Inflammatory macrophage (primary cell): ENCODE measurements at regions not wholly inside any gene's neighbourhood (a gene's known extent, or its start where the extent isn't known, plus 50 kb on each side); places are given as distances from the start of the nearest gene placed in this dataset.

Experiments used
- DNase-seq, 2 donors: peaks; one replicate each; pipeline ENCODE4 v3.0.0-alpha.2; 2020 to 2022

DNA sequence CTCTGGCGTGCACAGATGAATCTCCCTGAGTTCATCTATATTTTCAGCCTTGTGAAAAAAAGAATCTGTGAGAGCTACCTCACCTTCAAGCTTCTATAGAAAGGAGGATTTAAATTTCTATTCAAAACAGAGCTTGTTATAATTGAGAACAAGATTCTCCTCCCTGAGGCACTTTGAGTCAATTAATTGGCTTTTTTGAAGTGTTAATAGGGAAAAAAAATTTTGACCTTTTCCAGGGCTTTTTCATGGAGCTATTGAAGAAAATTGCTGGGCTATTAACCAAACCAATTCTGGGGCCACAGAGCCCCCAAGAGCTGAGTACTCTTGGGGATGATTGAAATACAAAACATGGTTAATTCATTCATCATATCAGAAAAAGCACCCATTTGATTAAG lies 225.1 kb downstream of the CMPK2 start:
- DNase-seq: no peak

- no peak for DNase-seq
These were observed 223.8 kb downstream of the CMPK2 start for GRCh38 chr2:6641956-6642355.

DNA sequence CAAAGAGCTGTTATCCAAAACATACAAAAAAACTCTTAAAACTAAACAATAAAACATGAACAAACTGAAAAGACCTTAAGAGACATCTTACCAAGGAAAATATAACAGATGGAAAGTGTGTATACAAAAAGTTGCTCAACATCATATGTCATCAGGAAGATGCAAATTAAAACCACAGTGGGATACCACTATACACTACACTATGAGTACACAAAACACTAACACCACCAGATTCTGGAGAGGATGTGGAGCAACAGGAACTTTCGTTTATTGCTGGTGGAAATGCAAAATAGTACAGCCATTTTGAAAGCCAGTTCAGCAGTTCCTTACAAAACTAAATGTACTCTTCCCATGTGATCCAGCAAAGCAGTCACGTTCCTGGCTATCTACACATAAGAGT lies 221.4 kb downstream of the CMPK2 start:
- no peak for DNase-seq

DNA sequence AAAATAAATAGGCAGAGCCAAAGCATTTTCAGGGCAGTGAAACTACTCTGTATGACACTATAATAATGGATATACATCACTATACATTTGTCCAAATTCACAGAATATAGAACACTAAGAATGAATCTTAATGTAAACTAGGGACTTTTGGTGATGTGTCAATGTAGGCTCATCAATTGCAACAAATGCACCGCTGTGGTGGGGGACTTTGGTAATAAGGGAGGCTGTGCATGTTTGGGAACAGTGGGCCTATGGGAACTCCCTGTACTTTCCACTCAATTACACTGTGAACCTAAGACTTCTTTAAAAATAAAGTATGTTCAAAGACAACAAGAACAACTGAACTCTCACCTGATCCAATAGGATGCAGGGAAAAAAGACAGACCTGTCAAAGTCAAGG lies 220.7 kb downstream of the CMPK2 start:
- DNase-seq: no peak

- DNase-seq: no peak
These were observed 220.0 kb downstream of the CMPK2 start for GRCh38 chr2:6645672-6646071.

DNA sequence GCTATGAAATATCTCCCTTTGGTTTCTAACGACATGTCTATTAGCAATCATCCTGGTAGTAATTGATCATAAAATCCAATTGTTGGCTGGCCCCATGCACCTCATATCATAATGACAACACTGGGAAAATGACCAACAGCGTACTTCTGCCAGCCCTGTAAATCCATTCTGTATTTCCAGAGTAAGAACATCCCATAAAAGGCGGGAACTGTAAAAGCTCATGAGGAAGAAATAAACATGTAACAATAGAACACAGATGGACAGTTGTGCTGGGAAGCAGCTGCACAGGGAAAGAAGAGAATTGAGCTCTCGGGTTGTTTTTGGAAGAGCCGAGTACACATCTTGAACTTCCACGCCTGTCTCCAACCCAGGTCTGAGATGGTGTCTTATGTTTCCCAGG lies 218.7 kb downstream of the CMPK2 start:
- no peak for DNase-seq

DNA sequence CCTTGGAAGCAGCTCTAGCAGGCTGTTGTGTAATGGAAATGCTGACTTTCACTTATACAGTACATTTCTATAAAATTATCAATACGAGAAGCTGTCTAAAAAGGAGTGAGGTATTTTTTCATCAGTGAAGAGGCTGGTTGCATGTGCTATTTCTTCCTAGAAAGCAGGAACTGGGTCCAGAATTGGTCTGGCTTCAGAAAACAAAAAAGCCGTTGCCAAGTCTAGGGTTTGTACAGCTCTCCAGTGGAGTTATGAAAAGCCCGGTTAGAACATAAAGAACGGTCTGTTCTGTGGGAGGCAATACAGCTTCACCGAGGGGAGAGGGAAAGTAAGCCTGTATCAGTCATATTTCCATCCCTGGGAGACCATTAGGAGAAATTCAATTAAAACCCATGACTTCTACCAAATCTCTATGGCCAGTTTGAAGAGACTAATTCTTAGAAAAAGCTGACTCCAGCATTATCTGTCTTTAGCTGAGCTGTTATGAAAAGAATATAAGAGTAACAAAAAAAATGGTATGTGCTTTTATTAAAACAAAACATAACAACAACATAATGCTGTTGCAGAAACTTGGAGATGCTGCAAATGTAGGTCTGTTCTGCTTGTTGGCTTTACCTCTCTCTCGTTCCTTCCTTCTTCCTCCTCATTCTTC lies 217.0 kb downstream of the CMPK2 start:
- no peak for DNase-seq

DNA sequence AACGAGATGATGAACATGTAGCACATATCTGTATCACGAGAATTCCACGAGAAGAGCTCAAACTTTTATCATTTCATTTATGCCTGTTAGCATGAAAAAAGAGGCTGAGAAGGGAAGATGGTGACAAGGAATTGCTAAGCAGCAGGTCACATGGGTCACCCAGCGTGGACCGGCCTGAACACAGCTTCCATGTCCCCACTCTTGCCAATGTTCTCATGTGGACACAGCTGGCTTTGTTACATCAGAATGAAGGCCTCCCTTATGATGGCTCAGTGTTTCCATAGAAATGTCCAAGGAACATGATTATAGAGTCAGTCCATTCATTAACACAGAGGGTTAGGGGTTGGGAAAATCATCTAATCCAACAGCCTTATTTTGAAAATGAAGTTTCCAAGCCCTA lies 215.4 kb downstream of the CMPK2 start:
- no peak for DNase-seq

GRCh38 chr2:6652251-6652650 lies 213.5 kb downstream of the CMPK2 start:
- no peak for DNase-seq

GRCh38 chr2:6653281-6653750 lies 212.4 kb downstream of the CMPK2 start:
- DNase-seq: no peak

- no peak for DNase-seq
These were observed 211.4 kb downstream of the CMPK2 start for GRCh38 chr2:6654279-6654678.

DNA sequence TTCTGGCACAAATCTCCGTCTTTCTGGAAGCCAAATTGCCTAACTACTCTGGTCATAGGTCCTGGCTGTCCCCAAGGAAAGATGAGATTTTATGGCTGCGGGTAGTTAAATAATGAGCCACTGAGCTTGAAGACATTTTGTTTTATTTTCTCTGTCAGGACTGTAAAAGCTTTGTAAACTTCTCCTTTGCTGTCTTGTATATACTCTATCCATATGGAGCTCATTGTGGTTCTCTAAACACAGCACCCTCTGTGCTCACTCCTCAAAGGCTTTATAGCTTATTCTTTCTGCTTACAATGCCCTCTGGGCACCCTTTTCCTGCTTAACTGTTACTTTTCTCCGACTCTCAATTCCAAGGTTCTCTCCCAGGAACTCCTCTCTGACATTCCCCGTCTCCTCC lies 209.1 kb downstream of the CMPK2 start:
- no peak for DNase-seq

- no peak for DNase-seq
These were observed 208.6 kb downstream of the CMPK2 start for GRCh38 chr2:6657136-6657535.

GRCh38 chr2:6657855-6658254 lies 207.9 kb downstream of the CMPK2 start:
- DNase-seq: no peak

DNA sequence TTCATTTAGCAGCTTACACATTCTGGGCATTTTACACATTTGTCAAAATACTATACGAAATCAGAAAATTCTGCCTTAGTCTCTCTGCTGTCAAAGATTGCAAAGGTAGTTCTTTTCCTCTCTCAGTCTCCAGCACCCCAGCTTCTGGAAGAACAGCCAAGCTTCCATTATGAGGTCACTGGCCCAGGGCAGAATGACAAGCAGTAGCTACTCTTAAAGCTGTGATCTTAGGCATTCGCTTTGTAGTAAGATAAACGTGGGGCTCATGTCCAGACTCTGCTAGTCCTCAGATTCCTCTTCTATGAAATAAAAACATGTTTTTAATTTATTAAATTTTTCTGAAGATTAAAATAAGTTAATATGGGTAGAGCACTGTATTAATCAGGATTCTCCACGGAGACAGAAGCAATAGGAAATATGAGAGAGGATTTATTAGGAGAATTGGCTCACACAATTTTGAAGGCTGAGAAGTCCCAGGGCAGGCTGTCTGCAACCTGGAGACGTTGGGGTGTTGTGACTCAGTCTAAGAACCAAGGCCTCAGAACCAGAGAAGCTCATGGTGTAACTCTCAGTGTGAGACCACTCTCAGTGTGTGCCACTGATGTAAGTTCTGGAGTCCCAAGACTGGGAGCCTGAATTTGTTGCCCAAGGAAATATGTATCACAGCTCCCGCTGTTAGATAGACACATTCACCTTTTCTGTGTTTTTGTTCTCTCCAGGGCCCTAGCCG lies 201.2 kb downstream of the CMPK2 start:
- DNase-seq: no peak

- no peak for DNase-seq
These were observed 200.3 kb downstream of the CMPK2 start for GRCh38 chr2:6665093-6666045.

DNA sequence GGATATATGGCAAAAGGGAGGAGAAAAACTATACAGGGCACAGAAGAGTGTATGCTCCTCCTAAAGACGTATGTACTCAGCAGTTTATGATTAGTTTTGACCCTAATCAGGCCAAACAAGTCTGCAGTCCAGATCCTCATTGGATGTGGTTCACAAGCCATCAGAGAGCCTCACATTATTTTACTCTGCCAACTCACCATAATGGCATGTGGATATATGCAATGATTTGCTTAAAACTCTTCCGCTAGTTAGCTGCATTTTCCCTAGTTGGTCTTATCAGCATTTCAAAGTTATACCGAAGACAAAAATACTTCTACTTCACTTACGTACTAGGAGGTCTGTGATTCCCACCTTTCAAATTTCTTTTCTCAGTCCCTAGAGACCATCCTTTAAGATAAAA lies 198.4 kb downstream of the CMPK2 start:
- no peak for DNase-seq

DNA sequence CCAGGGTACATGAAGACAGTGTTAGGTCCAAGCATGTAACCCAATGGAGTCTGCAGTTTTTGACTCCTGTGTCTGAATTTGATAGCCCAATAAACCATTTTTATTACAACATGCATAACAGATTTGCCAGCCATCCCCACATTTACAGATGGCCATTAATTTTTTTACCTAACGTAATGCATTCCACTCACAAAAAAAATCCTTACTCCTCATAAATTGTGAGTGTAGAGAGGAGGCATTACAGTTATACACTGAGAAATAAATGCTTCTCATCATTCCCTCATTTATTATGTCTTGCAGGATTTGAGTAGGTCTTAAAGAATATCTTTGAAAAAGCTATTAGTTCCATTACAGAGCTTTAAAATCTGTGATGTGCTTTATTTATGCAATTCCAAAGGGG lies 193.8 kb downstream of the CMPK2 start:
- no peak for DNase-seq

GRCh38 chr2:6674381-6674780 lies 191.3 kb downstream of the CMPK2 start:
- no peak for DNase-seq

DNA sequence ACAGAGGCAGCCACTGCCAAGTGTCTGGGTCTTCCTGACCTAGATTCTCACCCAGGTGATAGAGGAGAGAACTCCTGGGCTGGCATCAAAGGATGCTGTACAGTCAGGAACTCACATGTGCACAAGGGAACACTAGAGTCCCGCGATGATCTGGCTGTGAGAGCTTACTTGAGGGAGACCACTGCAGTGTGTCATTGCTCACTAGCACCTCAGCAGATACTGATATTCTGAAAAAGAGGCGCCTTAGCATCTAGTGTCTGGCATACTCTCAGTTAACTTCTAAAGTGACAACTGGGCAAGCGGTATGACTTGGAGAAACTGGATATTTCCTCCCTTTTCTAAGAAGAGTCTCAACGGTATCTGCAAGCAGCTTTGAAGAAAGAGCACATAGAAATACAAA lies 189.9 kb downstream of the CMPK2 start:
- no peak for DNase-seq

- no peak for DNase-seq
These were observed 189.5 kb downstream of the CMPK2 start for GRCh38 chr2:6676241-6676640.

DNA sequence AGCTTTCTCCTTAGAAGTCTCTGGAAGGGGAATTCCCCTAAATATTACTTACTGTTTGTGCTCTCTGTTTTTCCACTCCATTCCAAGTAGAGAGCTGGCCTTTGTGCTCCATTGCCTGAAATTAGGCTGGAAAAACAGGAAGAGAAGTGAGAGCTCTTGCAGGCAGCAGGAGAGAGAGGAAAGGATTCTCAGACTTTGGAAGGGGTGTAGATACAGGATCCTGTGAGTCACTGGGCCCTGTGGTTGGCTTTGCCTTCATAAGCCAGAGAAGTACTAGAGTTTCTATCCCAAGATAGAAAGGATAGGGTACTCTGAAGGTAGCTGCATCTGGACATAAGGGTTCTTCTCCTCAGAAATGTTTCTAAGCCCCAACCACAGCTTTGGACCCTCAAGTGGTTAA lies 188.9 kb downstream of the CMPK2 start:
- DNase-seq: no peak

- no peak for DNase-seq
These were observed 186.2 kb downstream of the CMPK2 start for GRCh38 chr2:6679471-6679870.
